ENCODE measurements at regions not wholly inside any gene's neighbourhood (a gene's known extent, or its start where the extent isn't known, plus 50 kb on each side); places are given as distances from the start of the nearest gene placed in this dataset.
"Not testable (repeated sequence)": the region's sequence is repeated elsewhere in the genome, so short reads cannot be mapped to it uniquely, and the experiment has no call there.

DNA sequence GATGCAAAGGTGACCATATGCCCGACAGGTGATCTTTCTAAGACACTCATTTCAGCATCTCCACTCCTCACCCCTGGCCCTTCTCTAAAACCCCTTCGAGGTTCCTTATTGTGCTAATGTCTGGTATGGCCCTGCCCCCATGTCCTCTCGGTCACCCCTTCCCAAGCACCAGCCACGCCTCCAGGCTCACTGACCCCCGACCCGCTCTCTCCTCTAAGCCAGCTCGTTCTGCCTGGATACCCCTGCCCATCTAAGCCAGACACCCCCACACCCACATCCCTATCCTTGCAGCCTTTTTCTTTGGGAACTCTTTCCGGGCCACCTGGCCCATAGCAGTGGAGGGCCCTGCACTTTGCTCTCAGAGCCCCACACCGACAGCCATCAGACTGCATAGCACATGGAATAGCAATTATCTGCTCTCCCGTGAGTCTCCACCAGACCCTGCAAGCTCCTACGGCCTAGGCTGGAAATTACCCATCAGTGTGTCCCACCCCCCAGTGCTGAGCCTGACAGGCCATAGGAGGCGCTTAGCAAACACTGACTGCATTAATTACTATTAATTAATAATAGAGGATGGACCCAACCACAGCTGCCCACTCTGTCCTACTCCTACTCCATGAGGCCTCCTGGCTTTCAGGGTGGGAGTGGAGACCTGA, 176.7 kb downstream of the TMEM132E start:
- TF ChIP-seq CTCF (conservative IDR thresholded peaks at IDR 0.05; ENCODE audit: low read depth, low read length), result no peak
- DNase-seq (ENCODE audit: low read depth), result no peak

GRCh38 chr17:34755371-34755770, 176.0 kb downstream of the TMEM132E start:
- DNase-seq (ENCODE audit: low read depth), result no peak
- H3K4me3 ChIP-seq (ENCODE audit: low read length), result no peak overlapping the region
- TF ChIP-seq CTCF (conservative IDR thresholded peaks at IDR 0.05; ENCODE audit: low read depth, low read length), result no peak

More for the DNA sequence above, 176.7 kb downstream of the TMEM132E start:
- no peak overlapping the region for H3K4me3 ChIP-seq (ENCODE audit: low read length)

DNA sequence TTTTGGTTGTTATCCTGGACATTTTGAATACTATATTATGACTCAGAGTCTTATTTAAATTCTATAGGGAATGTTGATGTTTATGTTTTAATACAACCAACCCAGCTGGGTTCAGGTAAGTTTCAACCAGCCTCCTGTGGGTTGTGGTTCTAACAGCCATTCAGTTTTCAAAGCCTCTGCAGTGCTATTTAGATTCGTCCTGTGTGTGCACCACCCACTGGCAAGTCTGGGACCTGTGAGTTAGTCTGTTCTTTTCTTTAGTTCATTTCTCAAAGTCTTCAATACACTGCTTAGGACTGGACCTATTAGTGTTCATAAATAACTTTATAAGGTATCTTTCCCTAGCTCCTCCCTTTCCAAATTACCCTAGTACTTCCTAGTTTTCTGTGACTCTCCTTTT, 170.6 kb downstream of the TMEM132E start:
- H3K4me3 ChIP-seq (ENCODE audit: low read length), result no peak overlapping the region
- no peak for DNase-seq (ENCODE audit: low read depth)
- TF ChIP-seq CTCF (conservative IDR thresholded peaks at IDR 0.05; ENCODE audit: low read depth, low read length), result peak; percentile 11

GRCh38 chr17:34741967-34742366, 162.6 kb downstream of the TMEM132E start:
- TF ChIP-seq CTCF (conservative IDR thresholded peaks at IDR 0.05; ENCODE audit: low read depth, low read length), result no peak
- no peak for DNase-seq (ENCODE audit: low read depth)

GRCh38 chr17:34740565-34741520, 161.5 kb downstream of the TMEM132E start:
- H3K4me3 ChIP-seq (ENCODE audit: low read length), result no peak overlapping the region
- no peak for DNase-seq (ENCODE audit: low read depth)
- TF ChIP-seq CTCF (conservative IDR thresholded peaks at IDR 0.05; ENCODE audit: low read depth, low read length), result no peak

More at GRCh38 chr17:34741967-34742366, 162.6 kb downstream of the TMEM132E start:
- no peak overlapping the region for H3K4me3 ChIP-seq (ENCODE audit: low read length)

GRCh38 chr17:34739386-34739785, 160.0 kb downstream of the TMEM132E start:
- no peak for TF ChIP-seq CTCF (conservative IDR thresholded peaks at IDR 0.05; ENCODE audit: low read depth, low read length)
- H3K4me3 ChIP-seq (ENCODE audit: low read length), result no peak overlapping the region
- DNase-seq (ENCODE audit: low read depth), result no peak

DNA sequence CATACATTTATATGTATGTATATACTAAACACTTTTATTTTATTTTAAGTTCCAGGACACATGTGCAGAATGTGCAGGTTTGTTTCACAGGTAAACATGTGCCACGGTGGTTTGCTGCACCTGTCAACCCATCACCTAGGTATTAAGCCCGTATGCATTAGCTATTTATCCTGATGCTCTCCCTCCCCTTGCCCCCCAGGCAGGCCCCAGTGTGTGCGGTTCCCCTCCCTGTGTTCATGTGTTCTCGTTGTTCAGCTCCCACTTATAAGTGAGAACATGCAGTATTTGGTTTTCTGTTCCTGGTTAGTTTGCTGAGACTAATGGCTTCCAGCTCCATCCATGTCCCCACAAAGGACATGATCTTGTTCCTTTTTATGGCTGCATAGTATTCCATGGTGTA, 158.3 kb downstream of the TMEM132E start:
- not testable (repeated sequence) for DNase-seq (ENCODE audit: low read depth); H3K4me3 ChIP-seq (ENCODE audit: low read length)
